NCI-H69 (cell line): ENCODE measurements at regions not wholly inside any gene's neighbourhood (a gene's known extent, or its start where the extent isn't known, plus 50 kb on each side); places are given as distances from the start of the nearest gene placed in this dataset.

ENCODE experiments used
- DNase-seq: peaks from one replicate; lab custom pipeline; 2025; lab: John Stamatoyannopoulos, UW

- DNase-seq = peak; percentile 49
These were observed 56.7 kb upstream of the PPP1R12A start for GRCh38 chr12:79991586-79991985.

GRCh38 chr12:79990509-79991338 lies 55.8 kb upstream of the PPP1R12A start:
- peak; percentile 43 for DNase-seq

- peak; percentile 88 for DNase-seq
These were observed 53.5 kb upstream of the PPP1R12A start for GRCh38 chr12:79988368-79988767.

- DNase-seq = no peak
These were observed 52.8 kb upstream of the PPP1R12A start for GRCh38 chr12:79987731-79988130.
